ELR (cell line): ENCODE measurements at regions not wholly inside any gene's neighbourhood (a gene's known extent, or its start where the extent isn't known, plus 50 kb on each side); places are given as distances from the start of the nearest gene placed in this dataset.

ENCODE experiments used
- DNase-seq: peaks from one replicate; pipeline ENCODE4 v3.0.0-alpha.2; 2015; ENCODE audit warnings: low read depth

- DNase-seq: no peak
Measured at GRCh38 chr15:96102631-96103030, 227.9 kb upstream of the NR2F2 start.

- no peak for DNase-seq
Measured at GRCh38 chr15:96106181-96106580, 224.3 kb upstream of the NR2F2 start.

- DNase-seq: no peak
Measured at GRCh38 chr15:96106628-96107027, 223.9 kb upstream of the NR2F2 start.

GRCh38 chr15:96107916-96108315, 222.6 kb upstream of the NR2F2 start:
- DNase-seq: peak; percentile 6

- no peak for DNase-seq
Measured at GRCh38 chr15:96108405-96108804, 222.1 kb upstream of the NR2F2 start.

GRCh38 chr15:96109820-96110219, 220.7 kb upstream of the NR2F2 start:
- no peak for DNase-seq

- DNase-seq: no peak
Measured at GRCh38 chr15:96112018-96112417, 218.5 kb upstream of the NR2F2 start.

- DNase-seq: peak; percentile 51
Measured at GRCh38 chr15:96115642-96116041, 214.9 kb upstream of the NR2F2 start.

- DNase-seq: no peak
Measured at GRCh38 chr15:96117270-96117669, 213.2 kb upstream of the NR2F2 start.

GRCh38 chr15:96119734-96120133, 210.8 kb upstream of the NR2F2 start:
- no peak for DNase-seq

- DNase-seq: no peak
Measured at GRCh38 chr15:96121086-96121920, 209.2 kb upstream of the NR2F2 start.

- DNase-seq: peak; percentile 77
Measured at GRCh38 chr15:96122077-96123027, 208.1 kb upstream of the NR2F2 start.

GRCh38 chr15:96123028-96123400, 207.5 kb upstream of the NR2F2 start:
- DNase-seq: no peak

- no peak for DNase-seq
Measured at GRCh38 chr15:96123630-96124187, 206.8 kb upstream of the NR2F2 start.

GRCh38 chr15:96124436-96124835, 206.1 kb upstream of the NR2F2 start:
- no peak for DNase-seq

- DNase-seq: peak; percentile 55
Measured at GRCh38 chr15:96125721-96126415, 204.6 kb upstream of the NR2F2 start.

- DNase-seq: no peak
Measured at GRCh38 chr15:96126859-96127258, 203.6 kb upstream of the NR2F2 start.

GRCh38 chr15:96130734-96131133, 199.8 kb upstream of the NR2F2 start:
- DNase-seq: no peak

- DNase-seq: no peak
Measured at GRCh38 chr15:96132126-96132525, 198.4 kb upstream of the NR2F2 start.

GRCh38 chr15:96135166-96136093, 195.1 kb upstream of the NR2F2 start:
- DNase-seq: no peak

GRCh38 chr15:96138985-96139384, 191.5 kb upstream of the NR2F2 start:
- DNase-seq: no peak
